SK-N-SH treated with all-trans-retinoic acid at 6 μM for 48 hours (cell line): ENCODE measurements at regions not wholly inside any gene's neighbourhood (a gene's known extent, or its start where the extent isn't known, plus 50 kb on each side); places are given as distances from the start of the nearest gene placed in this dataset.

Experiments
- ATAC-seq: fragments of 200-7000 bp; cut with Tn5 transposase; 3 replicates; pipeline ENCODE4 v1.9.1; 2020; ENCODE audit warnings: mild to moderate bottlenecking, moderate library complexity
- BACH2 ChIP-seq: fragments of 250-450 bp; sonication (Bioruptor Pico); IDR thresholded peaks from 2 replicates; pipeline ENCODE4 v1.9.0; 2021; ENCODE audit warnings: mild to moderate bottlenecking, borderline replicate concordance
- CSDC2 ChIP-seq: fragments of 250-450 bp; sonication (Bioruptor Pico); IDR thresholded peaks from 2 replicates; pipeline ENCODE4 v1.5.0; 2020; ENCODE audit warnings: mild to moderate bottlenecking, moderate library complexity
- ESRRG ChIP-seq: fragments of 250-450 bp; sonication (Bioruptor Pico); IDR thresholded peaks from 2 replicates; pipeline ENCODE4 v1.6.1; 2021; ENCODE audit warnings: mild to moderate bottlenecking
- GLIS3 ChIP-seq: fragments of 250-450 bp; sonication (Bioruptor Pico); IDR thresholded peaks from 2 replicates; pipeline ENCODE4 v1.5.0; 2020; ENCODE audit warnings: mild to moderate bottlenecking, moderate library complexity
- ISL1 ChIP-seq: fragments of 250-450 bp; sonication (Bioruptor Pico); IDR thresholded peaks from 2 replicates; pipeline ENCODE4 v2.1.2; 2022; ENCODE audit warnings: mild to moderate bottlenecking, moderate library complexity
- OSR1 ChIP-seq: fragments of 250-450 bp; sonication (Bioruptor Pico); IDR thresholded peaks from 2 replicates; pipeline ENCODE4 v1.8.0; 2022; ENCODE audit warnings: moderate library complexity, mild to moderate bottlenecking, inconsistent platforms
- PATZ1 ChIP-seq: fragments of 250-450 bp; sonication (Bioruptor Pico); IDR thresholded peaks from 2 replicates; pipeline ENCODE4 v1.8.0; 2020; ENCODE audit warnings: mild to moderate bottlenecking, moderate library complexity, borderline replicate concordance
- PPARA ChIP-seq: fragments of 250-450 bp; sonication (Bioruptor Pico); IDR thresholded peaks from 2 replicates; pipeline ENCODE4 v1.5.0; 2020; ENCODE audit warnings: mild to moderate bottlenecking, borderline replicate concordance
- RARB ChIP-seq: fragments of 250-450 bp; sonication (Bioruptor Pico); IDR thresholded peaks from 2 replicates; pipeline ENCODE4 v1.8.0; 2021; ENCODE audit warnings: mild to moderate bottlenecking, moderate library complexity
- SNAI2 ChIP-seq: fragments of 250-450 bp; sonication (Bioruptor Pico); IDR thresholded peaks from 2 replicates; pipeline ENCODE4 v1.5.0; 2020; ENCODE audit warnings: mild to moderate bottlenecking, moderate library complexity
- TCF4 ChIP-seq: fragments of 250-450 bp; sonication (Bioruptor Pico); IDR thresholded peaks from 2 replicates; pipeline ENCODE4 v1.8.0; 2021; ENCODE audit warnings: mild to moderate bottlenecking, moderate library complexity, borderline replicate concordance
- TOX ChIP-seq: fragments of 250-450 bp; sonication (Bioruptor Pico); IDR thresholded peaks from 2 replicates; pipeline ENCODE4 v1.8.0; 2021; ENCODE audit warnings: mild to moderate bottlenecking, moderate library complexity, borderline replicate concordance
- TSHZ2 ChIP-seq: fragments of 250-450 bp; sonication (Bioruptor Pico); IDR thresholded peaks from 2 replicates; pipeline ENCODE4 v1.5.0; 2020; ENCODE audit warnings: mild to moderate bottlenecking, moderate library complexity
- ZC3H10 ChIP-seq: fragments of 250-450 bp; sonication (Bioruptor Pico); IDR thresholded peaks from 2 replicates; pipeline ENCODE4 v1.5.1; 2021; ENCODE audit warnings: mild to moderate bottlenecking, moderate library complexity
- ZFP3 ChIP-seq: fragments of 250-450 bp; sonication (Bioruptor Pico); IDR thresholded peaks from 2 replicates; pipeline ENCODE4 v1.5.0; 2020; ENCODE audit warnings: mild to moderate bottlenecking, moderate library complexity
- ZFP30 ChIP-seq: fragments of 450-650 bp; formaldehyde crosslinking; IDR thresholded peaks from 2 replicates; pipeline ENCODE4 v1.5.0; 2022; ENCODE audit warnings: mild to moderate bottlenecking, moderate library complexity
- ZNF565 ChIP-seq: fragments of 450-650 bp; formaldehyde crosslinking; conservative IDR thresholded peaks from 2 replicates; pipeline ENCODE4 v1.5.0; 2020; ENCODE audit warnings: low read depth, mild to moderate bottlenecking, moderate library complexity
- ZNF70 ChIP-seq: fragments of 450-650 bp; formaldehyde crosslinking; IDR thresholded peaks from 2 replicates; pipeline ENCODE4 v1.5.0; 2020; ENCODE audit warnings: mild to moderate bottlenecking, moderate library complexity
- ZNF8 ChIP-seq: fragments of 450-650 bp; formaldehyde crosslinking; IDR thresholded peaks from 2 replicates; pipeline ENCODE4 v1.5.0; 2020; ENCODE audit warnings: mild to moderate bottlenecking, moderate library complexity
- TF ChIP-seq, protein P1 (sequence below): fragments of 250-450 bp; sonication (Bioruptor Pico); IDR thresholded peaks from 2 replicates; pipeline ENCODE4 v1.5.1; 2020; ENCODE audit warnings: low read depth, mild to moderate bottlenecking, moderate library complexity
- TF ChIP-seq, protein P2 (sequence below): fragments of 250-450 bp; sonication (Bioruptor Pico); IDR thresholded peaks from 2 replicates; pipeline ENCODE4 v1.5.1; 2021; ENCODE audit warnings: mild to moderate bottlenecking, moderate library complexity

- TF ChIP-seq OSR1 (CRISPR knock-in tag), result no peak
- TF ChIP-seq PPARA (CRISPR knock-in tag), result no peak
- TF ChIP-seq ZNF70 (CRISPR knock-in tag), result no peak
- TF ChIP-seq ISL1 (CRISPR knock-in tag), result no peak
- TF ChIP-seq GLIS3 (CRISPR knock-in tag), result no peak
- no peak for TF ChIP-seq CSDC2
- TF ChIP-seq ESRRG, result no peak
- no peak for TF ChIP-seq SNAI2 (CRISPR knock-in tag)
- TF ChIP-seq ZNF8 (CRISPR knock-in tag), result no peak
- TF ChIP-seq TSHZ2 (CRISPR knock-in tag), result no peak
- TF ChIP-seq BACH2 (CRISPR knock-in tag), result no peak
- TF ChIP-seq ZC3H10 (CRISPR knock-in tag), result no peak
- no peak for TF ChIP-seq PATZ1 (CRISPR knock-in tag)
- TF ChIP-seq ZFP3 (CRISPR knock-in tag), result no peak
These were observed 780.8 kb upstream of the CDH8 start for GRCh38 chr16:62816971-62817519.

DNA sequence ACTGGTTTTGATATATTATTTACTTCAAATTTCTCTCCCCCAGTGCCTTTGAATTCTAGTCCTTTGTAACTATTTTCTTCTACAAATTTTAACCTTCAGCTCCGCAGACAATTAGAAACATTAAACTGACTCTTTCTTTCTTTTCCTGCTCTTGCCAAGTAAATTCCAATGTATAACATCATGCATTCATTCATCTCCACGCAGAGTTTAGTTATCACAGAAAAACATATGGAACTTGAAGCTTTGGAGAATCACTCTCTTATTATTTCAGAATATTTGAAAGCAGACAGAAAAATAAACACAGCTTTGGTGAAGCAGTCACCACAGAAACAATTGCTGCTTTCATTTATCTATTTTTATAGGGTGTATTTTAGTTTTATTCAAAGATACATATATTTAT is 778.7 kb upstream of the CDH8 start:
- no peak for TF ChIP-seq ISL1 (CRISPR knock-in tag)
- no peak for TF ChIP-seq TOX (CRISPR knock-in tag)
- no peak for TF ChIP-seq ZFP3 (CRISPR knock-in tag)
- TF ChIP-seq RARB (CRISPR knock-in tag), result no peak
- no peak for TF ChIP-seq PPARA (CRISPR knock-in tag)
- TF ChIP-seq ZNF8 (CRISPR knock-in tag), result no peak
- no peak for TF ChIP-seq SNAI2 (CRISPR knock-in tag)
- TF ChIP-seq OSR1 (CRISPR knock-in tag), result no peak
- TF ChIP-seq TCF4 (CRISPR knock-in tag), result no peak
- TF ChIP-seq BACH2 (CRISPR knock-in tag), result no peak
- TF ChIP-seq, protein P1, sequence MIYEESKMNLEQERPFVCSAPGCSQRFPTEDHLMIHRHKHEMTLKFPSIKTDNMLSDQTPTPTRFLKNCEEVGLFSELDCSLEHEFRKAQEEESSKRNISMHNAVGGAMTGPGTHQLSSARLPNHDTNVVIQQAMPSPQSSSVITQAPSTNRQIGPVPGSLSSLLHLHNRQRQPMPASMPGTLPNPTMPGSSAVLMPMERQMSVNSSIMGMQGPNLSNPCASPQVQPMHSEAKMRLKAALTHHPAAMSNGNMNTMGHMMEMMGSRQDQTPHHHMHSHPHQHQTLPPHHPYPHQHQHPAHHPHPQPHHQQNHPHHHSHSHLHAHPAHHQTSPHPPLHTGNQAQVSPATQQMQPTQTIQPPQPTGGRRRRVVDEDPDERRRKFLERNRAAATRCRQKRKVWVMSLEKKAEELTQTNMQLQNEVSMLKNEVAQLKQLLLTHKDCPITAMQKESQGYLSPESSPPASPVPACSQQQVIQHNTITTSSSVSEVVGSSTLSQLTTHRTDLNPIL (CRISPR knock-in tag), result no peak
- TF ChIP-seq TSHZ2 (CRISPR knock-in tag), result no peak
- no peak for TF ChIP-seq ZNF70 (CRISPR knock-in tag)
- no peak for TF ChIP-seq ESRRG
- no peak for TF ChIP-seq ZFP30 (CRISPR knock-in tag)
- no peak for TF ChIP-seq ZC3H10 (CRISPR knock-in tag)
- TF ChIP-seq CSDC2, result no peak
- TF ChIP-seq ZNF565 (CRISPR knock-in tag), result no peak
- TF ChIP-seq, protein P2, sequence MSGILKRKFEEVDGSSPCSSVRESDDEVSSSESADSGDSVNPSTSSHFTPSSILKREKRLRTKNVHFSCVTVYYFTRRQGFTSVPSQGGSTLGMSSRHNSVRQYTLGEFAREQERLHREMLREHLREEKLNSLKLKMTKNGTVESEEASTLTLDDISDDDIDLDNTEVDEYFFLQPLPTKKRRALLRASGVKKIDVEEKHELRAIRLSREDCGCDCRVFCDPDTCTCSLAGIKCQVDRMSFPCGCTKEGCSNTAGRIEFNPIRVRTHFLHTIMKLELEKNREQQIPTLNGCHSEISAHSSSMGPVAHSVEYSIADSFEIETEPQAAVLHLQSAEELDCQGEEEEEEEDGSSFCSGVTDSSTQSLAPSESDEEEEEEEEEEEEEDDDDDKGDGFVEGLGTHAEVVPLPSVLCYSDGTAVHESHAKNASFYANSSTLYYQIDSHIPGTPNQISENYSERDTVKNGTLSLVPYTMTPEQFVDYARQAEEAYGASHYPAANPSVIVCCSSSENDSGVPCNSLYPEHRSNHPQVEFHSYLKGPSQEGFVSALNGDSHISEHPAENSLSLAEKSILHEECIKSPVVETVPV (CRISPR knock-in tag), result no peak
- TF ChIP-seq, all 23 proteins: peak for 0
- no peak for ATAC-seq

More at GRCh38 chr16:62816971-62817519, 780.8 kb upstream of the CDH8 start:
- no peak for ATAC-seq
